Ishikawa (cell line): ENCODE measurements at regions not wholly inside any gene's neighbourhood (a gene's known extent, or its start where the extent isn't known, plus 50 kb on each side); places are given as distances from the start of the nearest gene placed in this dataset.

Experiments used
- CEBPB ChIP-seq: IDR thresholded peaks from 2 replicates; pipeline ENCODE4 v1.6.1; 2012
- CREB1 ChIP-seq: IDR thresholded peaks from 2 replicates; pipeline ENCODE4 v1.6.1; 2012; ENCODE audit warnings: low read depth
- EGR1 ChIP-seq: IDR thresholded peaks from 2 replicates; pipeline ENCODE4 v1.6.1; 2012
- EP300 ChIP-seq: IDR thresholded peaks from 2 replicates; pipeline ENCODE4 v1.6.1; 2012; ENCODE audit warnings: borderline replicate concordance
- MAX ChIP-seq: IDR thresholded peaks from 2 replicates; pipeline ENCODE4 v1.6.1; 2012
- RAD21 ChIP-seq: IDR thresholded peaks from 2 replicates; pipeline ENCODE4 v1.6.1; 2012; ENCODE audit warnings: low read depth
- REST ChIP-seq: IDR thresholded peaks from 2 replicates; pipeline ENCODE4 v1.6.1; 2012; ENCODE audit warnings: low read depth, mild to moderate bottlenecking
- TAF1 ChIP-seq: IDR thresholded peaks from 2 replicates; pipeline ENCODE4 v1.6.1; 2012; ENCODE audit warnings: low read depth, mild to moderate bottlenecking
- TEAD4 ChIP-seq: IDR thresholded peaks from 2 replicates; pipeline ENCODE4 v1.6.1; 2012
- USF1 ChIP-seq: IDR thresholded peaks from 2 replicates; pipeline ENCODE4 v1.6.1; 2012
- YY1 ChIP-seq: IDR thresholded peaks from 2 replicates; pipeline ENCODE4 v1.6.1; 2012; ENCODE audit warnings: low read depth
- ZBTB7A ChIP-seq: IDR thresholded peaks from 2 replicates; pipeline ENCODE4 v1.6.1; 2012; ENCODE audit warnings: low read depth

GRCh38 chr2:64367444-64368232 lies 86.3 kb upstream of the LGALSL start:
- TF ChIP-seq YY1 (no peak), RAD21 (no peak), TAF1 (no peak), EGR1 (no peak), EP300 (no peak), CREB1 (no peak), USF1 (no peak), TEAD4 (no peak), CEBPB (no peak), REST (no peak), ZBTB7A (no peak), MAX (no peak)
